ENCODE measurements at regions not wholly inside any gene's neighbourhood (a gene's known extent, or its start where the extent isn't known, plus 50 kb on each side); places are given as distances from the start of the nearest gene placed in this dataset.

- Histone ChIP-seq H3K27ac (no peak overlapping the region), H3K9me3 (no peaks in the 10 kb centered on the region), H3K36me3 (no peaks in the 10 kb centered on the region), H3K4me1 (no peaks in the 10 kb centered on the region), H3K27me3 (no peaks in the 10 kb centered on the region), H3K4me3 (no peak overlapping the region)
- WGBS, 2 donors: 33 to 50% methylated on average over 3 of the region's 3 CpGs
- DNase-seq: no peak
- intact Hi-C loops (cut with DNase I): no loop called here
- TF ChIP-seq POLR2AphosphoS5 (IDR thresholded peaks at IDR 0.05) (no peak), CTCF (IDR thresholded peaks at IDR 0.05) (no peak), POLR2A (IDR thresholded peaks at IDR 0.05) (no peak), EP300 (IDR thresholded peaks at IDR 0.05) (no peak)
Measured at GRCh38 chr1:72606216-72606810, 324.0 kb upstream of the NEGR1 start.

- no peaks in the 10 kb centered on the region for H3K36me3 ChIP-seq
- no peaks in the 10 kb centered on the region for H3K27me3 ChIP-seq
- no peak overlapping the region for H3K27ac ChIP-seq
- H3K4me1 ChIP-seq: no peaks in the 10 kb centered on the region
- intact Hi-C loops (cut with DNase I): no loop called here
- no peak for TF ChIP-seq EP300 (IDR thresholded peaks at IDR 0.05)
- TF ChIP-seq POLR2A (IDR thresholded peaks at IDR 0.05): no peak
- no peak for TF ChIP-seq POLR2AphosphoS5 (IDR thresholded peaks at IDR 0.05)
- TF ChIP-seq CTCF (IDR thresholded peaks at IDR 0.05): no peak
- WGBS, 2 donors: 69 to 84% methylated on average over 6 of the region's 6 CpGs
- H3K9me3 ChIP-seq: no peaks in the 10 kb centered on the region
- H3K4me3 ChIP-seq: no peak overlapping the region
- no peak for DNase-seq
Measured at GRCh38 chr1:72601035-72601674, 318.8 kb upstream of the NEGR1 start.

DNA sequence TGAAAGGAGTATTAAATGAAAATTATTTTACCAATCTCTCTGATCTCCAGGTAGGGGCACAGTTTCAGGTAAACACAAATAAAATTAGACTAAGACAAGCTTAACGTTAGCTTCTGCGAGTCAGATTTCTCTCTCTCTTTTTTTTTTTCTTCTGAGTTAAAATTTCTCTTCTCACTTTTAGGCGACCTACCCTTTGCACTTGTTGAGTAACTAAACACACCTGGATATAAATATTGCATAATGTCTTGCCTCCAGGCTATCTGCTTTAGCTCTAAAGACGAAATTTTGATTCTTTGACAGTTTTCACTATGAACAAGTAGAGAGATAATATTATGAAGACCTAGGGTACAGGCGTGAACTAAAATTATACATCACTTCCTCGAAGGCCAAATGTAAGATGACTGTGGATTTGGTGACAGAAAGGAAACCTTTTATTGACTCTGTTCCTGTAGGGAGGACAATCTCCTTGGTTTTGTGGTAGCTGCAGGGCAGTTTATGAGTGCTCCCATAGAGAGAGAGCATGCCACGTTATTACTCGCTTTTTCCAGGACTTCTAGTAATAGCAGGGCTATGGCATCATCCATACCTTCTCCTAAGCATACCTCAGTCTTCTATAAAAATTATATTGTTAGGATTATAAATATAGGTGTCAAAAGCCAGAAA lies 303.8 kb upstream of the NEGR1 start:
- H3K27me3 ChIP-seq: no peaks in the 10 kb centered on the region
- no peaks in the 10 kb centered on the region for H3K9me3 ChIP-seq
- 58 to 77% methylated on average over 8 of the region's 8 CpGs for WGBS, 2 donors
- intact Hi-C loops (cut with DNase I): no loop called here
- no peaks in the 10 kb centered on the region for H3K4me1 ChIP-seq
- H3K4me3 ChIP-seq: no peak overlapping the region
- DNase-seq: no peak
- no peak overlapping the region for H3K27ac ChIP-seq
- no peaks in the 10 kb centered on the region for H3K36me3 ChIP-seq
- TF ChIP-seq POLR2AphosphoS5 (IDR thresholded peaks at IDR 0.05) (no peak), CTCF (IDR thresholded peaks at IDR 0.05) (no peak), EP300 (IDR thresholded peaks at IDR 0.05) (no peak), POLR2A (IDR thresholded peaks at IDR 0.05) (no peak)

- no peak for TF ChIP-seq EP300 (IDR thresholded peaks at IDR 0.05)
- no peak for TF ChIP-seq CTCF (IDR thresholded peaks at IDR 0.05)
- no peak for TF ChIP-seq POLR2AphosphoS5 (IDR thresholded peaks at IDR 0.05)
- TF ChIP-seq POLR2A (IDR thresholded peaks at IDR 0.05): no peak
- WGBS, 2 donors: 69 to 71% methylated on average over 2 of the region's 2 CpGs
- no peaks in the 10 kb centered on the region for H3K9me3 ChIP-seq
- no peaks in the 10 kb centered on the region for H3K4me1 ChIP-seq
- H3K27me3 ChIP-seq: no peaks in the 10 kb centered on the region
- H3K4me3 ChIP-seq: no peak overlapping the region
- H3K36me3 ChIP-seq: no peaks in the 10 kb centered on the region
- no peak overlapping the region for H3K27ac ChIP-seq
- intact Hi-C loops (cut with DNase I): no loop called here
- DNase-seq: no peak
Measured at GRCh38 chr1:72579629-72580028, 297.3 kb upstream of the NEGR1 start.

Data from sigmoid colon (tissue), 6 donors.